Sigmoid colon (tissue), 4 donors: ENCODE measurements at regions not wholly inside any gene's neighbourhood (a gene's known extent, or its start where the extent isn't known, plus 50 kb on each side); places are given as distances from the start of the nearest gene placed in this dataset.

ENCODE experiments used
- CTCF ChIP-seq, 4 experiments: fragments of 450-650 bp in 3 of 4; fragments of 200-600 bp in 1 of 4; IDR thresholded peaks; one replicate each; pipeline ENCODE4 v1.5.1; 2016 to 2019; ENCODE audit warnings: antibody characterized with exemption in 4 of 4, mild to moderate bottlenecking in 3 of 4, moderate library complexity in 2 of 4
- POLR2A ChIP-seq, 2 donors: fragments of 450-650 bp; IDR thresholded peaks; one replicate each; pipeline ENCODE4 v1.6.1; 2016; ENCODE audit warnings: antibody characterized with exemption in 2 of 2, mild to moderate bottlenecking in 2 of 2, moderate library complexity in 2 of 2
- POLR2AphosphoS5 ChIP-seq, 4 donors: sonication (generic); formaldehyde crosslinking; IDR thresholded peaks; one replicate each; pipeline ENCODE4 v1.6.1; 2017; ENCODE audit warnings: antibody characterized with exemption in 4 of 4

- TF ChIP-seq POLR2AphosphoS5 (IDR thresholded peaks at IDR 0.05) (no peak), CTCF (IDR thresholded peaks at IDR 0.05) (no peak), POLR2A (IDR thresholded peaks at IDR 0.05) (no peak)
Observed at GRCh38 chr3:78398401-78398800, 1358.5 kb downstream of the ROBO2 start.
